HCT116 (cell line): ENCODE measurements at regions not wholly inside any gene's neighbourhood (a gene's known extent, or its start where the extent isn't known, plus 50 kb on each side); places are given as distances from the start of the nearest gene placed in this dataset.

Source experiments
- ATAC-seq: fragments of 200-7000 bp; cut with Tn5 transposase; 2 replicates; pipeline ENCODE4 v1.9.1; 2020; ENCODE audit warnings: mild to moderate bottlenecking, moderate library complexity
- BruUV-seq: library from RNA; stranded (reverse); fragments of 400-500 nt; replicated peaks from 2 replicates; lab custom pipeline; 2021; lab: Mats Ljungman, UMichigan
- CTCF ChIA-PET: fragments of 300-600 bp; sonication (Branson Sonifier 250); formaldehyde crosslinking; loops from one replicate; lab custom pipeline; 2021; ENCODE audit warnings: antibody characterized with exemption; lab: Charles Lee
- POLR2A ChIA-PET: fragments of 300-600, 350-600 bp; sonication (Branson Sonifier 250); formaldehyde crosslinking; loops from one replicate; lab custom pipeline; 2021; ENCODE audit warnings: antibody characterized with exemption; lab: Charles Lee
- RAD21 ChIA-PET, 2 experiments: fragments of 300-600 bp; sonication (Branson Sonifier 250); formaldehyde crosslinking; loops; one replicate each; lab custom pipeline; 2023; ENCODE audit warnings: low total read pairs in 2 of 2; ENCODE audit not compliant: uncharacterized antibody in 2 of 2, unreplicated experiment in 2 of 2, low non-redundant PET in 1 of 2; lab: Charles Lee
- DNase-seq: peaks from one replicate; pipeline ENCODE4 v3.0.0-alpha.2; 2010; ENCODE audit warnings: low read depth, low spot score
- H2AFZ ChIP-seq: fragments of 200-600 bp; shearing (Covaris generic), sonication (generic); 2 replicates; pipeline ENCODE4 v1.6.1; 2017; ENCODE audit warnings: low read depth, mixed run types, mixed read lengths, antibody characterized with exemption, low read length; ENCODE audit not compliant: poor library complexity, severe bottlenecking
- H3K27ac ChIP-seq: 2 replicates; pipeline ENCODE4 v1.5.1; 2012; ENCODE audit warnings: low read depth, low read length
- H3K27me3 ChIP-seq: fragments of 200-600 bp; sonication (generic); 2 replicates; pipeline ENCODE4 v1.6.1; 2016; ENCODE audit warnings: mixed run types, low read length, mixed read lengths; ENCODE audit not compliant: insufficient read depth
- H3K36me3 ChIP-seq, 2 experiments: fragments of 200-500 bp in 1 of 2; fragments of 200-600 bp in 1 of 2; sonication (Bioruptor generic) in 1 of 2; sonication (generic) in 1 of 2; 2 replicates each; pipeline versions ENCODE4 v1.5.1 to v1.6.1; 2014 to 2016; ENCODE audit warnings: low read length in 2 of 2, inconsistent platforms in 1 of 2, mixed read lengths in 1 of 2, mixed run types in 1 of 2; ENCODE audit not compliant: insufficient read depth in 2 of 2, control insufficient read depth in 1 of 2
- H3K4me1 ChIP-seq, 2 experiments: fragments of 200-600 bp in 1 of 2; sonication (generic) in 1 of 2; 2 replicates each; pipeline versions ENCODE4 v1.5.1 to v1.6.1; 2012 to 2017; ENCODE audit warnings: low read length in 2 of 2, inconsistent platforms in 1 of 2, mild to moderate bottlenecking in 1 of 2, mixed read lengths in 1 of 2, mixed run types in 1 of 2, moderate library complexity in 1 of 2; ENCODE audit not compliant: insufficient read depth in 2 of 2, control insufficient read depth in 1 of 2
- H3K4me2 ChIP-seq: fragments of 200-600 bp; sonication (generic); 2 replicates; pipeline ENCODE4 v1.6.1; 2017; ENCODE audit warnings: mixed run types, low read length, mixed read lengths
- H3K4me3 ChIP-seq, 2 experiments: fragments of 200-600 bp in 1 of 2; sonication (generic) in 1 of 2; replicated peaks in 1 of 2; 2 replicates each; pipeline ENCODE4 v1.5.1; 2011 to 2016; ENCODE audit warnings: low read length in 2 of 2, control low read depth in 1 of 2, low read depth in 1 of 2, mild to moderate bottlenecking in 1 of 2, mixed read lengths in 1 of 2, mixed run types in 1 of 2
- H3K79me2 ChIP-seq: fragments of 200-600 bp; sonication (generic); 2 replicates; pipeline ENCODE4 v1.6.1; 2017; ENCODE audit warnings: mild to moderate bottlenecking, mixed run types, low read length, moderate library complexity, mixed read lengths; ENCODE audit not compliant: insufficient read depth
- H3K9ac ChIP-seq: fragments of 200-600 bp; sonication (generic); 2 replicates; pipeline ENCODE4 v1.6.1; 2016; ENCODE audit warnings: low read length, mixed read lengths
- H3K9me2 ChIP-seq: fragments of 200-600 bp; sonication (generic), shearing (Covaris generic); 2 replicates; pipeline ENCODE4 v1.6.1; 2017; ENCODE audit warnings: mixed run types, mild to moderate bottlenecking, moderate library complexity; ENCODE audit not compliant: insufficient read depth
- H3K9me3 ChIP-seq, 2 experiments: fragments of 200-500 bp in 1 of 2; fragments of 200-600 bp in 1 of 2; sonication (Bioruptor generic) in 1 of 2; sonication (generic) in 1 of 2; 2 replicates each; pipeline ENCODE4 v1.6.1; 2014 to 2017; ENCODE audit warnings: low read length in 2 of 2, mixed read lengths in 2 of 2, inconsistent platforms in 1 of 2, low read depth in 1 of 2, mild to moderate bottlenecking in 1 of 2, mixed run types in 1 of 2, moderate library complexity in 1 of 2; ENCODE audit not compliant: control insufficient read depth in 1 of 2, insufficient read depth in 1 of 2
- H4K20me1 ChIP-seq: fragments of 200-600 bp; sonication (generic), shearing (Covaris generic); 2 replicates; pipeline ENCODE4 v1.6.1; 2017; ENCODE audit warnings: mixed run types, mild to moderate bottlenecking, moderate library complexity; ENCODE audit not compliant: insufficient read depth
- CBX3 ChIP-seq: IDR thresholded peaks from 2 replicates; pipeline ENCODE4 v1.6.1; 2012; ENCODE audit warnings: low read depth
- EGR1 ChIP-seq: IDR thresholded peaks from 2 replicates; pipeline ENCODE4 v1.6.1; 2012; ENCODE audit warnings: low read depth
- EZH2 ChIP-seq: fragments of 200-600 bp; sonication (generic); IDR thresholded peaks from 2 replicates; pipeline ENCODE4 v1.6.1; 2017; ENCODE audit warnings: antibody characterized with exemption, mixed run types
- FOSL1 ChIP-seq: IDR thresholded peaks from 2 replicates; pipeline ENCODE4 v1.6.1; 2012; ENCODE audit warnings: low read depth
- JUND ChIP-seq: IDR thresholded peaks from 2 replicates; pipeline ENCODE4 v1.6.1; 2012
- MAX ChIP-seq: IDR thresholded peaks from 2 replicates; pipeline ENCODE4 v1.6.1; 2012
- POLR2AphosphoS5 ChIP-seq: IDR thresholded peaks from 2 replicates; pipeline ENCODE4 v1.6.1; 2011; ENCODE audit warnings: mild to moderate bottlenecking, low read depth, low read length, moderate library complexity
- RAD21 ChIP-seq: IDR thresholded peaks from 2 replicates; pipeline ENCODE4 v1.6.1; 2012; ENCODE audit warnings: low read depth, mild to moderate bottlenecking
- REST ChIP-seq: IDR thresholded peaks from 2 replicates; pipeline ENCODE4 v1.6.1; 2012; ENCODE audit warnings: low read depth
- SP1 ChIP-seq: IDR thresholded peaks from 2 replicates; pipeline ENCODE4 v1.6.1; 2012; ENCODE audit warnings: low read depth
- SRF ChIP-seq: IDR thresholded peaks from 2 replicates; pipeline ENCODE4 v1.6.1; 2012; ENCODE audit warnings: low read depth
- TCF7L2 ChIP-seq: IDR thresholded peaks from 2 replicates; pipeline ENCODE4 v1.7.0; 2011; ENCODE audit warnings: borderline replicate concordance, inconsistent platforms; ENCODE audit not compliant: insufficient read depth, insufficient read length; ENCODE audit errors: extremely low read depth
- ZBTB33 ChIP-seq: IDR thresholded peaks from 2 replicates; pipeline ENCODE4 v1.6.1; 2011; ENCODE audit warnings: mild to moderate bottlenecking, low read length, moderate library complexity; ENCODE audit not compliant: insufficient replicate concordance; ENCODE audit errors: extremely low read depth
- ZNF274 ChIP-seq: fragments of 200-500 bp; sonication (Bioruptor generic); IDR thresholded peaks from 2 replicates; pipeline ENCODE4 v1.6.1; 2014; ENCODE audit warnings: mild to moderate bottlenecking, low read depth, low read length, inconsistent platforms
- intact Hi-C: fragments of 100-400 bp; cut with micrococcal nuclease; formaldehyde crosslinking; loops from 2 replicates; pipeline ENCODE4 v1.10.0; 2022

GRCh38 chr6:72547020-72547419 is 74.8 kb upstream of the KCNQ5 start (continued):
- TF ChIP-seq REST (no peak), SRF (no peak), ZNF274 (no peak), SP1 (no peak), RAD21 (no peak), POLR2AphosphoS5 (no peak)

GRCh38 chr6:72551470-72551869 is 70.4 kb upstream of the KCNQ5 start:
- CTCF ChIA-PET, result no interaction called here
- H3K4me3 ChIP-seq, result no peak overlapping the region
- intact Hi-C loops, result no loop called here
- ATAC-seq (no peak), DNase-seq (no peak)
- RAD21 ChIA-PET, result no interaction called here
- H4K20me1 ChIP-seq, result no peaks in the 10 kb centered on the region
- H3K27me3 ChIP-seq, result peaks cover 11% of the 10 kb centered on the region; the same call in 1 of the 2 replicates
- no TSS peak for BruUV-seq
- POLR2A ChIA-PET, result no interaction called here
- H2AFZ ChIP-seq, result no peak overlapping the region
- H3K79me2 ChIP-seq, result no peaks in the 10 kb centered on the region
- H3K27ac ChIP-seq, result no peak overlapping the region
- H3K9me3 ChIP-seq, result no peaks in the 10 kb centered on the region
- no peak overlapping the region for H3K4me2 ChIP-seq
- TF ChIP-seq MAX, result no peak
- no peak for TF ChIP-seq JUND
- no peak for TF ChIP-seq ZBTB33
- TF ChIP-seq RAD21, result no peak
- no peak for TF ChIP-seq TCF7L2
- TF ChIP-seq EZH2, result no peak
- no peak for TF ChIP-seq FOSL1
- no peak for TF ChIP-seq SP1
- no peak for TF ChIP-seq EGR1
- TF ChIP-seq POLR2AphosphoS5, result no peak
- no peak for TF ChIP-seq REST
- no peak for TF ChIP-seq CBX3
- no peak overlapping the region for H3K9ac ChIP-seq
- H3K9me2 ChIP-seq, result no peaks in the 10 kb centered on the region
- no peaks in the 10 kb centered on the region for H3K36me3 ChIP-seq
- no peaks in the 10 kb centered on the region for H3K4me1 ChIP-seq
